Esophagus squamous epithelium (tissue), 5 donors: ENCODE measurements at regions not wholly inside any gene's neighbourhood (a gene's known extent, or its start where the extent isn't known, plus 50 kb on each side); places are given as distances from the start of the nearest gene placed in this dataset.

Experiments used
- DNase-seq: peaks from one replicate; lab custom pipeline; 2025; lab: John Stamatoyannopoulos, UW
- H3K27ac ChIP-seq, 4 donors: fragments of 200-600 bp; sonication (generic); one replicate each; pipeline ENCODE4 v1.5.1; 2016 to 2019; ENCODE audit warnings: mild to moderate bottlenecking in 1 of 4
- H3K27me3 ChIP-seq, 4 donors: fragments of 200-600 bp; sonication (generic); 1 replicate in 3 of 4; 2 replicates in 1 of 4; pipeline versions ENCODE4 v1.5.1 to v1.6.0; 2017 to 2021; ENCODE audit warnings: antibody characterized with exemption in 1 of 4
- H3K36me3 ChIP-seq, 3 donors: fragments of 200-600 bp; sonication (generic); one replicate each; pipeline ENCODE4 v1.5.1; 2016 to 2019
- H3K4me1 ChIP-seq, 3 donors: fragments of 200-600 bp; sonication (generic); one replicate each; pipeline ENCODE4 v1.5.1; 2017 to 2019
- H3K4me3 ChIP-seq, 4 donors: fragments of 200-600 bp; sonication (generic); 1 replicate in 3 of 4; 2 replicates in 1 of 4; pipeline ENCODE4 v1.5.1; 2016 to 2019; ENCODE audit warnings: mild to moderate bottlenecking in 2 of 4, moderate library complexity in 1 of 4
- H3K9me3 ChIP-seq, 3 donors: fragments of 200-600 bp; sonication (generic); one replicate each; pipeline ENCODE4 v1.5.1; 2016 to 2019
- POLR2A ChIP-seq, 4 donors: fragments of 450-650 bp; IDR thresholded peaks; one replicate each; pipeline ENCODE4 v1.6.1; 2017; ENCODE audit warnings: antibody characterized with exemption in 4 of 4, mild to moderate bottlenecking in 4 of 4, moderate library complexity in 3 of 4
- WGBS, 2 donors: methylation state at CpG; one replicate each; pipeline ENCODE4 v1.1.5; 2018; 5-methylcytosine and 5-hydroxymethylcytosine counted together
- intact Hi-C: fragments of 100-400 bp; cut with DNase I; formaldehyde crosslinking; loops from one replicate; pipeline ENCODE4 v1.15.0; 2022
- TF ChIP-seq, protein P1 (sequence below), 6 experiments: fragments of 450-650 bp in 4 of 6; fragments of 200-600 bp in 2 of 6; sonication (generic) in 2 of 6; IDR thresholded peaks; one replicate each; pipeline ENCODE4 v1.5.1; 2016 to 2019; ENCODE audit warnings: antibody characterized with exemption in 6 of 6, mild to moderate bottlenecking in 4 of 6, moderate library complexity in 4 of 6
- donor health status: DM: yes; HTN: yes; CAD: no.

DNA sequence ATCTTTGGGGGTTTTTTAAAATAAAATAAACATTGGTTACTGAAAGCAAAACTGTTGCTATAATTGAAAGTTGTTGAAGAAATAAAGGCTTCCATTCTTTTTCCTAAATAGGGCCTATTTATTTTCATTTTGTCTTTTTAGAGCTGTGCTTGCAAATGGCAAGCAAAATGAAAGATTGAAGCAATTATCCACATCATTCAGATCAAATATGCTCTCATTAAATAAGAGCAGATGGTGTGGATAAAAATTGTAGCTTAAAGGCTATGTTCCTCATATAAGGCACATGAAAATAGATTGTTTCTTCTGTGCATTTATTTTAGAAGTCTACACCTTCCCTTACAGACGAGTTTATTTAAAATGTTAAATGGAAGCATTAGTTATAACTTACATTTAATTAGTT is 1317.7 kb downstream of the MRPL39 start:
- TF ChIP-seq, protein P1, sequence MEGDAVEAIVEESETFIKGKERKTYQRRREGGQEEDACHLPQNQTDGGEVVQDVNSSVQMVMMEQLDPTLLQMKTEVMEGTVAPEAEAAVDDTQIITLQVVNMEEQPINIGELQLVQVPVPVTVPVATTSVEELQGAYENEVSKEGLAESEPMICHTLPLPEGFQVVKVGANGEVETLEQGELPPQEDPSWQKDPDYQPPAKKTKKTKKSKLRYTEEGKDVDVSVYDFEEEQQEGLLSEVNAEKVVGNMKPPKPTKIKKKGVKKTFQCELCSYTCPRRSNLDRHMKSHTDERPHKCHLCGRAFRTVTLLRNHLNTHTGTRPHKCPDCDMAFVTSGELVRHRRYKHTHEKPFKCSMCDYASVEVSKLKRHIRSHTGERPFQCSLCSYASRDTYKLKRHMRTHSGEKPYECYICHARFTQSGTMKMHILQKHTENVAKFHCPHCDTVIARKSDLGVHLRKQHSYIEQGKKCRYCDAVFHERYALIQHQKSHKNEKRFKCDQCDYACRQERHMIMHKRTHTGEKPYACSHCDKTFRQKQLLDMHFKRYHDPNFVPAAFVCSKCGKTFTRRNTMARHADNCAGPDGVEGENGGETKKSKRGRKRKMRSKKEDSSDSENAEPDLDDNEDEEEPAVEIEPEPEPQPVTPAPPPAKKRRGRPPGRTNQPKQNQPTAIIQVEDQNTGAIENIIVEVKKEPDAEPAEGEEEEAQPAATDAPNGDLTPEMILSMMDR (IDR thresholded peaks at IDR 0.05), result no peak
- TF ChIP-seq POLR2A (IDR thresholded peaks at IDR 0.05), result no peak
- DNase-seq, result no peak
- Histone ChIP-seq H3K27ac (no peak overlapping the region), H3K27me3 (no peaks in the 10 kb centered on the region), H3K4me3 (no peak overlapping the region), H3K36me3 (no peaks in the 10 kb centered on the region), H3K4me1 (no peaks in the 10 kb centered on the region), H3K9me3 (peaks cover 0 to 3% (median 0%) of the 10 kb centered on the region in 3 donors)
- intact Hi-C loops, result no loop called here
- WGBS, 2 donors, result 42 to 59% methylated on average over 1 of the region's 1 CpG

DNA sequence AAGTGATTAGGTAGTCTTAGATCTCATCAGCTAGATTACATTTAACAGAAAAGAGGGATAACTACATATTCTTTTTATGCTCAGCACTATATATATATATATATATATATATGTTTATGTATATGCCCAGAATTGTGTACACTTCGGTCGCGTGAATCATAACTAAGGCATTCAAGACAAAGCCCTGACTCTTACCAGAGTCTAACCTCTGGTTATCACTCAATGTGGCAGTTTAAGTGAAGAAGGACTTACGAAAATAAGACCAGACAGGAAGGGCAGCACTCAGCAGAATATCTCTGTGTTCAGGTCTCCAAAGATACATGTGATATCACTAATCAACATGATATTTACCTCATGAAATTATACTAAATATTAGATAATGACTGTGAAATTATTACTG is 1326.7 kb downstream of the MRPL39 start:
- Histone ChIP-seq H3K4me3 (no peak overlapping the region), H3K36me3 (no peaks in the 10 kb centered on the region), H3K27ac (no peak overlapping the region), H3K4me1 (no peaks in the 10 kb centered on the region), H3K9me3 (peaks cover 0 to 5% (median 0%) of the 10 kb centered on the region in 3 donors), H3K27me3 (no peaks in the 10 kb centered on the region)
- intact Hi-C loops, result no loop called here
- WGBS, 2 donors, result 38 to 67% methylated on average over 4 of the region's 4 CpGs
- DNase-seq, result no peak
- no peak for TF ChIP-seq POLR2A (IDR thresholded peaks at IDR 0.05)
- TF ChIP-seq, protein P1 (IDR thresholded peaks at IDR 0.05), result no peak

DNA sequence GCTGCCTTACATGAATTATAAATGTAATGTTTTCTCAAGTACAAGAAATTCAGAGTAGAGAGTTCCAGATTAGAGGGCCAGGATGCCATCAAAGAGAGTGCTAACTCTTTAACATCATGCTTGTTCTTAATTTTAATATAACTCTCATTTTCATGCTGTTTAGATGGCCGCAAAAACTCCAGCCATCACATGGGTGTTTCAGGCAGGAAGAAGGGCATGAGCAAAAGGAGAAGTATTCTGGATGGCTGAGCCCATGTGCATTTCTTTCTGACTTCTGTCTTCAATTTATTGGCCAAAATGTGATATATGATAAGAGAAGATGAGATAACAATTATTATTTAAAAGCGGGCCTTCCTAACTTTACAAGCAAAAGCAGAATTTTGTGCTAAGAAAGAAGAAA is 1328.6 kb downstream of the MRPL39 start:
- TF ChIP-seq POLR2A (IDR thresholded peaks at IDR 0.05), result no peak
- TF ChIP-seq, protein P1 (IDR thresholded peaks at IDR 0.05), result no peak
- intact Hi-C loops, result no loop called here

DNA sequence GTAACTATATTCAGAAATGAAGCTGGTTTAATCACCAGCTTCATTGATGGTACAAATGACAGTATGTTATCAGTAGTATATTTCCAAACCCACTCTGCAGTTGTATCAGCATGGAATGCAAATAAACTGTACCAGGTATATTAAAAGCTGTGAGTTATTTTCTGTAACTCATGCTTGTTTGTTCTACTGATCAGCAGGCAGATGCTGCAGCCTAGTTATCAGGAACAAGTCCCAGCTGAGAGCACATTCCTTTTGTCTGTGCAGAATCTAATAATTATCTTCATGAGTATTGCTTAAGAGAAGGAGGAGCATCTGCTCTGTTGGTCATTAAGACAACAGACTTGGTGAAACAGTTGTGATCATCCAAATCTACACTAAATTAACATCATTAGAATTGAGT is 1331.1 kb downstream of the MRPL39 start:
- intact Hi-C loops, result no loop called here
- no peaks in the 10 kb centered on the region for H3K4me1 ChIP-seq
- H3K9me3 ChIP-seq, result no peaks in the 10 kb centered on the region
- no peaks in the 10 kb centered on the region for H3K27me3 ChIP-seq
- no peak for DNase-seq
- no peak overlapping the region for H3K27ac ChIP-seq
- TF ChIP-seq POLR2A (IDR thresholded peaks at IDR 0.05), result no peak
- TF ChIP-seq, protein P1 (IDR thresholded peaks at IDR 0.05), result no peak
- no peak overlapping the region for H3K4me3 ChIP-seq
- no peaks in the 10 kb centered on the region for H3K36me3 ChIP-seq

More for the DNA sequence above, 1328.6 kb downstream of the MRPL39 start:
- no peak for DNase-seq
- Histone ChIP-seq H3K36me3 (no peaks in the 10 kb centered on the region), H3K4me1 (no peaks in the 10 kb centered on the region), H3K9me3 (no peaks in the 10 kb centered on the region), H3K4me3 (no peak overlapping the region), H3K27me3 (no peaks in the 10 kb centered on the region), H3K27ac (no peak overlapping the region)
- 73 to 87% methylated on average over 2 of the region's 2 CpGs for WGBS, 2 donors

DNA sequence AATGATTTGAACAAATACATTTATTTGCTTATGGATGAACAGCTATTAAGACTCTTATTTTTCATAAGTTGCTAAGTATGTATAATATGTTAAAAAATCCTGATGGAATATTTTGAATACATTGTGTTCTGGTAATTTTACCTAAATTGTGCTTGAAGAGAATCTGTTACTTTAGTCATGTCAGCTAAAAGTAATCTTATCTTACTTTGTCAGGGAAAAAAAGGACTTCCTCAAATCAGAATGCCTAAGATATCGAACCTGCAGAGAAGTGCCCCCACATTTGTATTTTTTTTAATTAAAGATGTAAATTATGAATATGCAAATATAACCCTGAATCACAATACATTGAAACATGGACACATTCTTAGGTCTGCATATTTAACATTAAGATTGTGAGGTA is 1331.7 kb downstream of the MRPL39 start:
- Histone ChIP-seq H3K27me3 (no peaks in the 10 kb centered on the region), H3K4me1 (no peaks in the 10 kb centered on the region), H3K27ac (no peak overlapping the region), H3K36me3 (no peaks in the 10 kb centered on the region), H3K4me3 (no peak overlapping the region), H3K9me3 (no peaks in the 10 kb centered on the region)
- intact Hi-C loops, result no loop called here
- DNase-seq, result no peak
- 34 to 47% methylated on average over 1 of the region's 1 CpG for WGBS, 2 donors
- TF ChIP-seq, protein P1 (IDR thresholded peaks at IDR 0.05), result no peak
- no peak for TF ChIP-seq POLR2A (IDR thresholded peaks at IDR 0.05)
